Osteocyte (in vitro differentiated cells): ENCODE measurements at regions not wholly inside any gene's neighbourhood (a gene's known extent, or its start where the extent isn't known, plus 50 kb on each side); places are given as distances from the start of the nearest gene placed in this dataset.
A peak's percentile ranks its signal among the peaks of the same experiment; 100 is the strongest.

Source experiments
- DNase-seq: peaks from one replicate; pipeline ENCODE4 v3.0.0; 2021; ENCODE audit warnings: mixed read lengths; ENCODE audit not compliant: unreplicated experiment; ENCODE audit errors: extremely low spot score
- H3K27ac Mint-ChIP-seq: one replicate; pipeline ENCODE4 v1.8.0; 2021; ENCODE audit warnings: mild to moderate bottlenecking, mixed read lengths; ENCODE audit not compliant: unreplicated experiment
- H3K27me3 Mint-ChIP-seq: one replicate; pipeline ENCODE4 v1.8.0; 2021; ENCODE audit warnings: mixed read lengths; ENCODE audit not compliant: unreplicated experiment
- H3K36me3 Mint-ChIP-seq: one replicate; pipeline ENCODE4 v1.8.0; 2021; ENCODE audit warnings: mixed read lengths; ENCODE audit not compliant: unreplicated experiment
- H3K4me1 Mint-ChIP-seq: one replicate; pipeline ENCODE4 v1.8.0; 2021; ENCODE audit warnings: mixed read lengths; ENCODE audit not compliant: unreplicated experiment
- H3K4me3 Mint-ChIP-seq: one replicate; pipeline ENCODE4 v1.8.0; 2021; ENCODE audit warnings: mild to moderate bottlenecking, moderate library complexity, mixed read lengths; ENCODE audit not compliant: unreplicated experiment
- H3K9me3 Mint-ChIP-seq: one replicate; pipeline ENCODE4 v1.8.0; 2021; ENCODE audit warnings: mixed read lengths; ENCODE audit not compliant: unreplicated experiment
- TF ChIP-seq, protein P1 (sequence below): fragments of 200-600 bp; sonication (generic); IDR thresholded peaks from 2 replicates; pipeline ENCODE4 v1.5.0; 2021; ENCODE audit warnings: antibody characterized with exemption, mild to moderate bottlenecking, moderate library complexity

DNA sequence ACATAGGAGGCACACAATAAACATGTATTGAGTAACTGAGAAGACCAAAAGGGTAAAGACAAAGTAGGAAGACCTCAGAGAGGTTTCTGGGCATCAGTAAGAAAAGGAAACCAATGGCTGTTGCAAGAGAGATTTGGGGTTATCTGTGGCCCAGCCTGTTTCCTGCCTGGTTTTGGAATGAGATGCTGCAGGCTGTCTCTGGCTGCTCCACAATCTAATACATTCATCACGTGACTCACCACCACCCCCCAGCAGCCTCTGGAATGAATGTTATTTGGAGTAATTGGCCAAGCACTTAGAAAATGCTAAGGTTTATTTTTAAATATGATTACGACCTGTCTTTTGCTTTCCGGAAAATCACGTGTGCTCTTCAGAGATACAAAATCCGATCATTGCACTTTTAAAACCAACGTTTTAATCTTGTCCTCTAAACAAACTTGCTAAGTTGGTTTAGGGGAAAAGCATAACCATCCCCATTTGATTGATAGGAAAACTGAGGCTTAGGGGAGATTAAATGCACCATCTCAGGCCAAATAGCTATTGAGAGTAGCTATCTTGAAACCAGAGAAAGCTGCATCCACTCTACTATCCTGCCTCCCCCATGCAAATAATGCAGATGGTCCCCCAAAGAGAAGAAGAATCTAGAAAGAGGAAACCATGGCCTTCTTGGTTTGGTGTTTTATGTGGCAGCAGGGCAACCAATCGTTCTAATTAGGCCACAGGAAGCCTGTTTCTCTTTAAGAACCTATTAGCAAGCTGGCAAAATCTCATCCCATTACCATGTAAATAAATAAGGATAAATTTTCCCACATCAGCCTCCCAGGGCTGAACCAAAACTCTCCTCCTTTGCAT is 151.8 kb upstream of the ADRA1B start:
- no peak for DNase-seq
- no peaks in the 10 kb centered on the region for H3K27me3 Mint-ChIP-seq
- H3K9me3 Mint-ChIP-seq: no peaks in the 10 kb centered on the region
- TF ChIP-seq, protein P1, sequence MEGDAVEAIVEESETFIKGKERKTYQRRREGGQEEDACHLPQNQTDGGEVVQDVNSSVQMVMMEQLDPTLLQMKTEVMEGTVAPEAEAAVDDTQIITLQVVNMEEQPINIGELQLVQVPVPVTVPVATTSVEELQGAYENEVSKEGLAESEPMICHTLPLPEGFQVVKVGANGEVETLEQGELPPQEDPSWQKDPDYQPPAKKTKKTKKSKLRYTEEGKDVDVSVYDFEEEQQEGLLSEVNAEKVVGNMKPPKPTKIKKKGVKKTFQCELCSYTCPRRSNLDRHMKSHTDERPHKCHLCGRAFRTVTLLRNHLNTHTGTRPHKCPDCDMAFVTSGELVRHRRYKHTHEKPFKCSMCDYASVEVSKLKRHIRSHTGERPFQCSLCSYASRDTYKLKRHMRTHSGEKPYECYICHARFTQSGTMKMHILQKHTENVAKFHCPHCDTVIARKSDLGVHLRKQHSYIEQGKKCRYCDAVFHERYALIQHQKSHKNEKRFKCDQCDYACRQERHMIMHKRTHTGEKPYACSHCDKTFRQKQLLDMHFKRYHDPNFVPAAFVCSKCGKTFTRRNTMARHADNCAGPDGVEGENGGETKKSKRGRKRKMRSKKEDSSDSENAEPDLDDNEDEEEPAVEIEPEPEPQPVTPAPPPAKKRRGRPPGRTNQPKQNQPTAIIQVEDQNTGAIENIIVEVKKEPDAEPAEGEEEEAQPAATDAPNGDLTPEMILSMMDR: no peak
- no peak overlapping the region for H3K4me3 Mint-ChIP-seq
- H3K4me1 Mint-ChIP-seq: peaks cover 25% of the 10 kb centered on the region
- peak overlapping the region; percentile 20 for H3K27ac Mint-ChIP-seq
- H3K36me3 Mint-ChIP-seq: no peaks in the 10 kb centered on the region

DNA sequence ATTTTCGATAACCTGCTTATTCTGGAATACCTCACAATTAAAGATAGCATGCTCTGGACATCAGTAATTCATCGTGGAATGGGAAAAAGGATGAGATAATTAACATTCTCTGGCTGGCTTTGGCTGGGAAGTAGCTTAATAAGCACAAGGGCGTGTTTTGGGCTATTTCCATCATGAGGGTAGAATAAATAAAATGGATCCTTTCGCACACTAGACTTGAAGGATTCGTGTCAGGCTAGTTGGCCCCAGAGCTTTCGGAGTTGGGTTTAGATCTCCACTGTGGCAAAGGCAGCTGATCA is 151.2 kb upstream of the ADRA1B start:
- TF ChIP-seq, protein P1: no peak
- DNase-seq: no peak
- no peak overlapping the region for H3K27ac Mint-ChIP-seq
- H3K27me3 Mint-ChIP-seq: no peaks in the 10 kb centered on the region
- no peak overlapping the region for H3K4me3 Mint-ChIP-seq
- H3K9me3 Mint-ChIP-seq: no peaks in the 10 kb centered on the region
- H3K36me3 Mint-ChIP-seq: no peaks in the 10 kb centered on the region
- H3K4me1 Mint-ChIP-seq: peaks cover 25% of the 10 kb centered on the region

DNA sequence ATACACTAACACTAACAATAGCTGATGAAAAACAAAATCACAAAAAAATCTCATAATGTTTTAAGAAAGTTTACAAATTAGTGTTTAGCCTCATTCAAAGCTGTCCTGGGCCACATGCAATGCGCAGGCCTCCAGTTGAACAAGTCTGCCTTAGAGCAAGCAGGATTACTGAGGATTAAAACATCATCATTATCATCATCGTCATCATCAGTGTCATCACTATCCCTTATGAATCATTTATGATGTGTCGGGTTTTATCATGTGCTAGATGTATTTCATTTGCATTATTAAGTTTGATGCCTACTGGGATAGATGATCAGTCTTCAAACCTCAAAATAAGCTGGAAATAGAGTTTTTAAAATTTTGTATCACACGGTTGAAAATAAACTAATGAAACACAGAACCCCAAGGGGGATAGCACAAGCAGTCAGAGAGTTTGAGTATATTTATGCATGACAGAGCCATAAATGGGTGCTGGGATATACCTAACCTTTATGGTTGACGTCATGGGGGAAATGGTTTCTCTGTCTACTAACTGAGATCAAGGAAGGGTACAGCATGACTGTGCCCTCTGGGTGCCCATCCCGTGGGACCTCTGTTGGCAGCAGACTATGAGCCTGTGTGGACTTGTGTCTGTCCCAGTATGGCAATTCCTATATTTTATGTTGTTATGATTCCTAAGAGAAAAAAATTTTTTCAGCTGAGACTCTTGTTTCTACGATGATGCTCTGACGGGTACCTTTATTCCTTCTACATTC is 150.3 kb upstream of the ADRA1B start:
- Mint-ChIP-seq H3K9me3 (no peaks in the 10 kb centered on the region), H3K36me3 (no peaks in the 10 kb centered on the region), H3K4me1 (peaks cover 25% of the 10 kb centered on the region), H3K27ac (no peak overlapping the region), H3K27me3 (no peaks in the 10 kb centered on the region), H3K4me3 (no peak overlapping the region)
- TF ChIP-seq, protein P1: no peak
- DNase-seq: no peak

DNA sequence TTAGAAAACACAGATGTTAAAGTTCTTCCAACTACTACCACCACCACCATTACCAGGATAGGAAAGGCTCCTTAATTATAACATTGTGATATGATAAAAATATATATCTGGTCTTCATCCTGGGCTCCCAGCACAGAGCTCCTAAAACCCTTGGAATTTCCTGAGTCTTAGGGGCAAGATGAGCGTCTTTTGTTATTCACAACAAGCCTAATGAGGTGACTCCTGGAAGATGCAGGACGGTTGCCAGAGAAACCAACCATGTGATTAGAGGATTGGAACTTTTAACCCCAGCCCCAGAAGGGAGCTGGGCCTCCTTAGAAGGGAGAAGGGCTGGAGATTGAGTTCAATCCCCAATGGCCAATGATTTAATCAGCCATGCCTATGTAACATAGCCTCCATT is 148.0 kb upstream of the ADRA1B start:
- TF ChIP-seq, protein P1: no peak
- Mint-ChIP-seq H3K27me3 (no peaks in the 10 kb centered on the region), H3K9me3 (no peaks in the 10 kb centered on the region), H3K4me3 (no peak overlapping the region), H3K27ac (no peak overlapping the region), H3K36me3 (no peaks in the 10 kb centered on the region), H3K4me1 (peaks cover 24% of the 10 kb centered on the region)
- no peak for DNase-seq

DNA sequence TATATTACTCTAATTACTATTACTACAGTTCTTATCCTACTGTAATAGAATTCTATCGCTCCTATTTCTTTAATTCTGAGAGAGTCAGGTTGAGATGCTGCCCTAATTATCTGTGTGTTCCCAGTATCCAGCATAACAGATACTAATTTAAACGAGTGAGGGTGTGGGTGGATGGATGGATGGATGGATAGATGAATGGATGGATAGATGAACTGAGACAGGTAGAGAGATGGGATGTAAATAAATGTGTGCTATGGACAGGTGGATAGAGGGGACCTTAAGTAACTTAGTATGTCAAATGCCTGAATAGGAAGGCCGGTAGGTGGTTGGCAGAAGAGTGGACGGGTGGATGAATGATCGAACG is 143.6 kb upstream of the ADRA1B start:
- no peaks in the 10 kb centered on the region for H3K27me3 Mint-ChIP-seq
- DNase-seq: no peak
- no peaks in the 10 kb centered on the region for H3K9me3 Mint-ChIP-seq
- peak overlapping the region; percentile 58 for H3K4me3 Mint-ChIP-seq
- H3K27ac Mint-ChIP-seq: peak overlapping the region; percentile 67
- H3K36me3 Mint-ChIP-seq: no peaks in the 10 kb centered on the region
- TF ChIP-seq, protein P1: no peak
- H3K4me1 Mint-ChIP-seq: peaks cover 18% of the 10 kb centered on the region
